GM21528 (cell line): ENCODE measurements at regions not wholly inside any gene's neighbourhood (a gene's known extent, or its start where the extent isn't known, plus 50 kb on each side); places are given as distances from the start of the nearest gene placed in this dataset.

ENCODE experiments used
- ATAC-seq: cut with Tn5 transposase; IDR thresholded peaks from one replicate; pipeline ENCODE4 v1.9.1; 2021; ENCODE audit warnings: mild to moderate bottlenecking, moderate library complexity; ENCODE audit not compliant: unreplicated experiment, low FRiP score

- ATAC-seq, result no peak
These were observed 97.1 kb upstream of the CDKN3 start for GRCh38 chr14:54299410-54300363.

DNA sequence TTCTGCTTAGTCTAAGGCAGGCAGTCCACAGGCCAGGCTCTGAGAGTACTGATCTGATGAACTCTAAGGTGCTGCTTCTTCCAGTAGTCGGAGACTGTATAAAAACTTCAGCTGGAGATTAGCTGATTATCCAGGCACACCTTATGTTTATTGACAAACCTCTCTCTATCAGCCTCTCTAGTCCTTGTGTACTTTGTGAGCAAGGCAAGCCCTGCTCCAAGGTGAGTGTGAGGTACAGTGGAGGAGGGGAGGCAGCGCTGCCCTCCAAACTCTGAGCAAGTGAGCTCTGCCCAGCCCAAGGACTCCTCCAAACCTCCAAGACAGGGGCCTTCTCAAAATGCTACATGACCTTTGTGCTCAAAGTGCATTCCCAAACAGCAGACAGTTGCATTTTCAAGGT, 95.9 kb upstream of the CDKN3 start:
- ATAC-seq, result no peak

GRCh38 chr14:54301359-54301758, 95.4 kb upstream of the CDKN3 start:
- no peak for ATAC-seq

DNA sequence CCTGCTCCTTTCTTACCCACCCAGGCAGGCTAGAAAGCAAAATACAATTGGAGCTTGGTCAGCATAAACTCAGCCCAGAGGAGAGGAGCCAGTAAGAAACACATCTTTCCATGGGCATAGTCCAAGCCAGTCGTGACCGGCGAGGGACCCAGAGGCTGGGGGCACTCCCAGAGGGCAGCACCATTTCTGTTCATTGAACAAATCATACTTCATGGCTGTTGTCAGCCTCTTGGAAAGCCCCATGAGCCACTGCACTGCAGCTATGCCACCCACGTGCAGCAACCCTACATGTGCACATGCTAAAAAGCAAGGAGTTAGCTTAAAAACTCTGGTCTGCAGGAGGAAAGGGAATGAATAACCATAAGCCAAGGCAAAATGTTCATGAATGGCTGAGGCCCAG, 90.0 kb upstream of the CDKN3 start:
- no peak for ATAC-seq

DNA sequence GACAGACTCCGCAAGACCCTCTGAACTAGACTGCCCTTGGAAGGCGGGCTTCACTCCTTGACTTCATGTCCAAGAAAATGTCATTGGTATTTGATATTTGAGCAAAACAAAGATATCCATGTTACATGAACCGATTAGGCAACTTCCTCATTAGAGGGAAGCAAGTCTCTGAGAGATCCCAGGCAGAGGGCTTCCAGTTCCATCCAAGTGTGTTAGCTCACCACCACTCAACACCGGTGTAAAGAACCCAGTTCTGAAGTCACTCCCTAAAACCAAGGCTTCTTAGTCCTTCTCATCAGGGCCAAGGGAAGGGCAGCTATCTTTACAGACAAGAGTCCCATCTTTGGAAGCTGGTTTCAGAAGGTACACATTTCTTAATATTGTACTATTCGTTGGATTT, 87.2 kb upstream of the CDKN3 start:
- no peak for ATAC-seq

DNA sequence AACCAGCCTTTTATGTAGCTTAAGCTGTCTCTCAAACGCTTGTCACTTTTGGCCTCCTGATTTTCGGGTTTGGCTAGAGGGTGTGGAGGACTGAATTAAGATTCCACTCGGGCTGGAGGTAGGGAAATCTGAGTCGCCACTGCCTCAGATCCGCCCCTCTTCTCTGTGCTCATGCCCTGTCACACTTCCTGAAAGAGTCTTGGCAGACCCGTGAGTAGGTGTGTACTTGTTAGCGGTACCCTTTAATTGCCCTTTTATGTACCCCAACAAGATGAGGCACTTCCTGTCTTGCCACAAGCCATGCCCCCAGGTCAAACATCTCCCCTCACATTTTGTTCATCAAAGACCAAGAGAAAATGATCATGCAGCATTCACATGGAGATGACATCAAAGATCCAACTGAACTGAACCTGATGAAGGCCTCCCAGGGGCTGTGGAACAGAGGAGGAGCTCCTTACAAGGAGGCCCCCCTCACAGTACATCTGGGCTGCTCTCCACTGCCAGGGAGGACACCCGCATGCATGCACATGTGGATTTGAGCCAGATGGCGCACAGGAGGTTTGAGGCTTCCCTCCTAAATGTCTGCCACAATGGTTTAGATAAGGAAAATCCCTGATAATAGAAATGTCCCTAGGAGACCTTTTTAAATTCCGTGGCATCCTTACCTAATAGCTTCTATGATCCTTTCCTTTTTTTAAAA, 86.5 kb upstream of the CDKN3 start:
- ATAC-seq, result no peak

- no peak for ATAC-seq
These were observed 86.0 kb upstream of the CDKN3 start for GRCh38 chr14:54310851-54311228.

DNA sequence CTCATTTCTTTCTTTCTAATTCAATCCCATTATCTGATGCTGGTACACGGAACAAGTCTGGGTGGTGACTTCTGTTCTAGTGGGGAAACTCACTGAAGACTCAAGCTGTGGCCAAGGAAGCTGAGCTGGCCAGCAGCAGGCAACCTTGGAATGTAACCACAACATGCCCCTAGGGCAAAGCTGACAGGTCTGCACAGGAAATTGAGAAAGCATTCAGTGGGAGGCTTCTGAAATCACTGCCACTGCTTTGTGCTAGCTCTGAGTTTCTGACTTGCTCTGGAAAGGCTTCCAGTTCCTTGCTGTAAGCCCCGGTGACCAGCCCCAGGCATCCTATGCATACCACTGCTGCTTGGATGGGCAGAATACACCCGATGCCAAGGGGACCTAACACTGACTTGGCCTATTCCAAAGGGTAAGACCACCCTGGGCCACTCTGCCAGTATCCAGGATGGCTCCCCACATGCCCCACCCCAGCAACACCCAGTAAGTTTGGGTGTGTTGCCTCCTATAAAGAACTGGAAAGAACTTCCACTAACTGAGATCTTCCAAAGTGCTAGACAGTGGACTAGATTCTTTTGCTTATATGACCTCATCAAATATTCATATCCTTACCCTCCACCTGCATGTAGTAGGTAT, 84.5 kb upstream of the CDKN3 start:
- no peak for ATAC-seq

- ATAC-seq, result no peak
These were observed 82.3 kb upstream of the CDKN3 start for GRCh38 chr14:54314365-54315104.

- ATAC-seq, result no peak
These were observed 80.2 kb upstream of the CDKN3 start for GRCh38 chr14:54316652-54317051.

DNA sequence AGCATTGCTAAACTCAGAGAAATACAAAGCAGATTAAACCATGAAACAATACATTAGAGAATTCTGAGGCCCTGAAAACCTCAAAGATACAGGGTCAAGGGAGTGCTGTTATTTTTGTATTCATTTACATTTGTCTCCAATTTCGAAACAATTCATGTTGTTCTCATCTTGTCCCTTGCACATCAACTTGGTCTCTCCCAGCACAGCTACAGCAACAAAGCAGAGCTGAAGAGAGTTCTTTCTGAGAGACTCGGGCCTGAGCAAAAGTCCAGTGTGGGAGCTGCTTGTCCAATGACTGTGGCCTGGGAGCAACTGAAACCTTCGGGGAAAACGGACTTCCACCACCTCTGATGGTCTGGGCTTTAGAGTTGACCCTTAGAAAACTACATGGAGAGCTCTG, 79.4 kb upstream of the CDKN3 start:
- no peak for ATAC-seq

GRCh38 chr14:54322246-54322645, 74.6 kb upstream of the CDKN3 start:
- ATAC-seq, result no peak

GRCh38 chr14:54322701-54323337, 74.0 kb upstream of the CDKN3 start:
- ATAC-seq, result no peak

GRCh38 chr14:54325766-54326165, 71.0 kb upstream of the CDKN3 start:
- no peak for ATAC-seq

- peak; percentile 70 for ATAC-seq
These were observed 67.6 kb upstream of the CDKN3 start for GRCh38 chr14:54329082-54329695.

GRCh38 chr14:54330876-54331275, 65.9 kb upstream of the CDKN3 start:
- no peak for ATAC-seq

- ATAC-seq, result no peak
These were observed 65.3 kb upstream of the CDKN3 start for GRCh38 chr14:54331516-54331915.

GRCh38 chr14:54332490-54332889, 64.3 kb upstream of the CDKN3 start:
- ATAC-seq, result no peak

DNA sequence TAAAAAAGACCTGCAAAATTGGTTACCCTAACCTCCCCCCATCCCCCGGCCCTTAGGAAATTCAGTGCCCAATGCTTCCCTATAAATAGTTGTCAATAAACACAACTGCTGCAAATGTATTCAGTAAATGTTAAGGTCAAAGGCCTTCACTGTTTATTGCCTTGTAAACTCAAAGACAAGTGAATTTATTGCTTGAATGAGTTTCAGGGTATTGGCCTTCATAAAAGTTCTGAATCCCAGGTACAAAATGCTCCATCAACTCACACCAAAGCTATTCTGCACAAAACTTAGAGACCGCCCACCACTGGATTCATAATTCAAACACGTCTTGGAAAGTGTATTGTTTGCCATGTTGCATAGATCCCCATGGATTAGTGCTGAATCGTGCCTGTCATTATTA, 63.3 kb upstream of the CDKN3 start:
- no peak for ATAC-seq
